HL-60 (cell line): ENCODE measurements at regions not wholly inside any gene's neighbourhood (a gene's known extent, or its start where the extent isn't known, plus 50 kb on each side); places are given as distances from the start of the nearest gene placed in this dataset.

Experiments
- DNase-seq, 2 experiments: peaks; one replicate each; pipeline ENCODE4 v3.0.0-alpha.2; 2010 to 2020; ENCODE audit warnings: low read depth in 1 of 2, low spot score in 1 of 2
- H3K27ac ChIP-seq: fragments of 250-450 bp; sonication (Bioruptor Pico); replicated peaks from 2 replicates; pipeline ENCODE4 v1.5.1; 2020; ENCODE audit warnings: mild to moderate bottlenecking, moderate library complexity
- H3K27me3 ChIP-seq: fragments of 250-450 bp; sonication (Bioruptor Pico); 2 replicates; pipeline ENCODE4 v1.5.1; 2021; ENCODE audit warnings: mild to moderate bottlenecking, moderate library complexity; ENCODE audit not compliant: insufficient read depth, poor library complexity, severe bottlenecking
- H3K4me3 ChIP-seq: replicated peaks from 2 replicates; pipeline ENCODE4 v1.5.1; 2011; ENCODE audit warnings: mild to moderate bottlenecking, control low read depth, low read length; ENCODE audit not compliant: insufficient read depth
- CTCF ChIP-seq: IDR thresholded peaks from one replicate; pipeline ENCODE4 v1.5.1; 2011; ENCODE audit warnings: low read length, control low read depth, inconsistent platforms; ENCODE audit not compliant: insufficient read depth
- GABPA ChIP-seq: IDR thresholded peaks from 2 replicates; pipeline ENCODE4 v1.6.1; 2012; ENCODE audit warnings: low read depth
- POLR2AphosphoS5 ChIP-seq: IDR thresholded peaks from 2 replicates; pipeline ENCODE4 v1.6.1; 2012; ENCODE audit warnings: low read depth
- REST ChIP-seq: IDR thresholded peaks from 2 replicates; pipeline ENCODE4 v1.6.1; 2012; ENCODE audit warnings: low read depth; ENCODE audit not compliant: insufficient replicate concordance
- SPI1 ChIP-seq: IDR thresholded peaks from 2 replicates; pipeline ENCODE4 v1.6.1; 2012; ENCODE audit warnings: low read depth, mild to moderate bottlenecking, borderline replicate concordance

DNA sequence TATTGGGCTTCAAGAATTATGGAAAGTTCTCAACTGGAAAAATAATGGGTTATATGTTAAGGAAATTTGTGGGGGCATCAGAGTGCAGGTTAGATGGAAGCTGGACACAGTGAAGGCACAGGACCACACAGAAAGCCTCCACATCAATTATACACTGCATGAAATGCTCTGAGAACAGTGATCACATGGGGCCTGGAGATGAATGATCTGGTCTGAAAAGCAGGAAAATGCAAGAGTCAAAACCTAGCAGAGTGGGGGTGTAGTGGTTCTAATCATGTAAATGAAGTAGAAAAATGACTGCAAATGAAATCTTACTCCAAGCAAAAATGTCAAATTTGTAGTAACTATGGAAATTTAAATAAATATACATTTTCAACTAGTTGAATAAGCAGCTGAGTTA is 123.6 kb downstream of the TUSC7 start:
- Histone ChIP-seq H3K4me3 (no peak overlapping the region), H3K27me3 (no peaks in the 10 kb centered on the region), H3K27ac (no peak overlapping the region)
- no peak for DNase-seq
- TF ChIP-seq SPI1, result no peak
- TF ChIP-seq GABPA, result no peak
- no peak for TF ChIP-seq REST
- no peak for TF ChIP-seq CTCF
- TF ChIP-seq POLR2AphosphoS5, result no peak

GRCh38 chr3:116834816-116835215 is 125.2 kb downstream of the TUSC7 start:
- TF ChIP-seq REST (no peak), SPI1 (no peak), CTCF (no peak), POLR2AphosphoS5 (no peak), GABPA (no peak)

GRCh38 chr3:116835658-116836057 is 126.1 kb downstream of the TUSC7 start:
- no peak overlapping the region for H3K27ac ChIP-seq
- TF ChIP-seq CTCF (no peak), GABPA (no peak), REST (no peak), POLR2AphosphoS5 (no peak), SPI1 (no peak)
- no peak for DNase-seq
- H3K4me3 ChIP-seq, result no peak overlapping the region
- H3K27me3 ChIP-seq, result no peaks in the 10 kb centered on the region

More at GRCh38 chr3:116834816-116835215, 125.2 kb downstream of the TUSC7 start:
- Histone ChIP-seq H3K4me3 (no peak overlapping the region), H3K27me3 (no peaks in the 10 kb centered on the region), H3K27ac (no peak overlapping the region)
- no peak for DNase-seq
